GM12878 (cell line): ENCODE measurements at regions not wholly inside any gene's neighbourhood (a gene's known extent, or its start where the extent isn't known, plus 50 kb on each side); places are given as distances from the start of the nearest gene placed in this dataset.

Experiments used
- ATAC-seq: fragments of 200-7000 bp; cut with Tn5 transposase; 3 replicates; pipeline ENCODE4 v1.9.1; 2020; ENCODE audit warnings: mild to moderate bottlenecking, moderate library complexity
- BruUV-seq: library from RNA; stranded (reverse); fragments of 400-500 nt; replicated peaks from 2 replicates; lab custom pipeline; 2021; lab: Mats Ljungman, UMichigan
- CTCF ChIA-PET: fragments of 300-600 bp; sonication (Branson Sonifier 250); formaldehyde crosslinking; extraction: SDS; loops from one replicate; lab custom pipeline; 2021; ENCODE audit warnings: inconsistent platforms; lab: Yijun Ruan, JAX
- POLR2A ChIA-PET: fragments of 350-600 bp; formaldehyde crosslinking; extraction: SDS; loops from one replicate; lab custom pipeline; 2021; ENCODE audit warnings: inconsistent platforms; lab: Charles Lee
- RAD21 ChIA-PET: fragments of 300-600 bp; sonication (Branson Sonifier 250); formaldehyde crosslinking; loops from one replicate; lab custom pipeline; 2023; ENCODE audit warnings: antibody characterized with exemption; ENCODE audit not compliant: unreplicated experiment; lab: Charles Lee
- SMC1A ChIA-PET: fragments of 300-600 bp; sonication (Branson Sonifier 250); formaldehyde crosslinking; loops from one replicate; lab custom pipeline; 2023; ENCODE audit not compliant: unreplicated experiment, uncharacterized antibody; lab: Charles Lee
- DNase-seq: peaks from one replicate; pipeline ENCODE4 v3.0.0-alpha.2; 2011; ENCODE audit warnings: low read depth, low spot score
- FAIRE-seq: peaks from 3 replicates; lab custom pipeline; 2011; peaks lifted over from hg19 to GRCh38; lab: Jason Lieb, UNC
- H2AFZ ChIP-seq: 2 replicates; pipeline ENCODE4 v1.6.0; 2011; ENCODE audit warnings: low read depth, low read length, control low read depth; ENCODE audit not compliant: control insufficient read depth
- H3K27ac ChIP-seq: 2 replicates; pipeline ENCODE4 v1.5.1; 2011; ENCODE audit warnings: control low read depth; ENCODE audit not compliant: control insufficient read depth, insufficient read depth
- H3K27me3 ChIP-seq, 2 experiments: replicated peaks in 1 of 2; 2 replicates each; pipeline versions ENCODE4 v1.6.0 to v1.6.1; 2011; ENCODE audit warnings: low read length in 1 of 2; ENCODE audit not compliant: control insufficient read depth in 2 of 2, insufficient read depth in 2 of 2
- H3K36me3 ChIP-seq, 2 experiments: 2 replicates each; pipeline ENCODE4 v1.5.1; 2011; ENCODE audit warnings: low read length in 1 of 2; ENCODE audit not compliant: control insufficient read depth in 2 of 2, insufficient read depth in 2 of 2
- H3K4me1 ChIP-seq: 2 replicates; pipeline ENCODE4 v1.6.1; 2011; ENCODE audit warnings: mild to moderate bottlenecking, low read length, moderate library complexity, mixed read lengths; ENCODE audit not compliant: control insufficient read depth, insufficient read depth
- H3K4me2 ChIP-seq: 2 replicates; pipeline ENCODE4 v1.6.0; 2011; ENCODE audit warnings: control low read depth; ENCODE audit not compliant: control insufficient read depth, insufficient read depth
- H3K4me3 ChIP-seq: fragments of 200-600 bp; sonication (generic); 2 replicates; pipeline ENCODE4 v1.5.1; 2016
- H3K79me2 ChIP-seq: 2 replicates; pipeline ENCODE4 v1.6.0; 2011; ENCODE audit warnings: low read length; ENCODE audit not compliant: control insufficient read depth, insufficient read depth
- H3K9ac ChIP-seq: 2 replicates; pipeline ENCODE4 v1.8.0; 2011; ENCODE audit warnings: low read length, control low read depth, mixed read lengths; ENCODE audit not compliant: control insufficient read depth, insufficient read depth
- H3K9me3 ChIP-seq: replicated peaks from 3 replicates; pipeline ENCODE4 v1.5.1; 2011; ENCODE audit warnings: mild to moderate bottlenecking, low read length; ENCODE audit not compliant: control insufficient read depth, insufficient read depth
- H4K20me1 ChIP-seq: 2 replicates; pipeline ENCODE4 v1.6.0; 2011; ENCODE audit not compliant: control insufficient read depth, insufficient read depth
- BHLHE40 ChIP-seq, 2 experiments: fragments of 450-650 bp in 1 of 2; IDR thresholded peaks; 2 replicates each; pipeline ENCODE4 v1.6.1; 2011 to 2017; ENCODE audit warnings: low read depth in 2 of 2, borderline replicate concordance in 1 of 2, improper control_type of control experiment in 1 of 2, low read length in 1 of 2, mild to moderate bottlenecking in 1 of 2
- CHD1 ChIP-seq: IDR thresholded peaks from 2 replicates; pipeline ENCODE4 v1.6.1; 2012; ENCODE audit warnings: low read depth, low read length, improper control_type of control experiment
- EP300 ChIP-seq, 2 experiments: fragments of 150-350 bp in 1 of 2; IDR thresholded peaks; 2 replicates each; pipeline ENCODE4 v1.6.1; 2011 to 2012; ENCODE audit warnings: low read depth in 2 of 2, low read length in 2 of 2, borderline replicate concordance in 1 of 2, improper control_type of control experiment in 1 of 2, inconsistent platforms in 1 of 2; ENCODE audit not compliant: control insufficient read depth in 1 of 2
- ESRRA ChIP-seq: IDR thresholded peaks from 2 replicates; pipeline ENCODE4 v1.6.1; 2012; ENCODE audit warnings: mild to moderate bottlenecking, low read length, improper control_type of control experiment
- KAT2A ChIP-seq: conservative IDR thresholded peaks from 2 replicates; pipeline ENCODE4 v1.6.1; 2011; ENCODE audit warnings: low read depth, low read length; ENCODE audit not compliant: control insufficient read depth
- MYC ChIP-seq: IDR thresholded peaks from 2 replicates; pipeline ENCODE4 v1.6.1; 2011; ENCODE audit warnings: mild to moderate bottlenecking, low read length, moderate library complexity, inconsistent platforms; ENCODE audit not compliant: insufficient read depth, insufficient replicate concordance, insufficient read length, severe bottlenecking
- NFYB ChIP-seq: IDR thresholded peaks from 2 replicates; pipeline ENCODE4 v1.6.1; 2011; ENCODE audit warnings: low read depth, mild to moderate bottlenecking, low read length, improper control_type of control experiment, moderate library complexity; ENCODE audit not compliant: insufficient read depth
- POLR2AphosphoS2 ChIP-seq: IDR thresholded peaks from 2 replicates; pipeline ENCODE4 v1.6.1; 2011; ENCODE audit warnings: low read depth, mild to moderate bottlenecking, low read length, improper control_type of control experiment, moderate library complexity
- SKIL ChIP-seq: fragments of 450-650 bp; IDR thresholded peaks from 2 replicates; pipeline ENCODE4 v1.6.1; 2017; ENCODE audit warnings: mild to moderate bottlenecking, low read depth, inconsistent platforms; ENCODE audit not compliant: poor library complexity, severe bottlenecking
- SMAD1 ChIP-seq: fragments of 450-650 bp; IDR thresholded peaks from 2 replicates; pipeline ENCODE4 v1.6.1; 2018; ENCODE audit warnings: mild to moderate bottlenecking, low read depth; ENCODE audit not compliant: partially characterized antibody
- SPI1 ChIP-seq: IDR thresholded peaks from 2 replicates; pipeline ENCODE4 v1.6.1; 2011; ENCODE audit warnings: low read depth, mild to moderate bottlenecking, low read length, moderate library complexity, borderline replicate concordance; ENCODE audit not compliant: insufficient read depth
- TBL1XR1 ChIP-seq: IDR thresholded peaks from 2 replicates; pipeline ENCODE4 v1.6.1; 2012; ENCODE audit warnings: low read depth, low read length, improper control_type of control experiment
- TCF12 ChIP-seq: IDR thresholded peaks from 2 replicates; pipeline ENCODE4 v1.6.1; 2011; ENCODE audit warnings: low read depth, mild to moderate bottlenecking, low read length
- ZNF274 ChIP-seq: IDR thresholded peaks from one replicate; pipeline ENCODE4 v1.8.0; 2011; ENCODE audit not compliant: insufficient read length, insufficient read depth
- WGBS: methylation state at CpG from one replicate; pipeline ENCODE4 v1.1.6; 2016; ENCODE audit warnings: low lambda C conversion rate; ENCODE audit not compliant: insufficient replicate concordance, insufficient coverage; ENCODE audit errors: missing lambda C conversion rate; 5-methylcytosine and 5-hydroxymethylcytosine counted together
- in situ Hi-C: fragments of 300-500 bp; cut with MboI; formaldehyde crosslinking; loops from 9 replicates; pipeline ENCODE4 v1.14.3; 2018; ENCODE audit warnings: mixed read lengths
- intact Hi-C: fragments of 100-400 bp; cut with micrococcal nuclease; formaldehyde crosslinking; loops from one replicate; pipeline ENCODE4 v1.14.2; 2022; ENCODE audit not compliant: unreplicated experiment

DNA sequence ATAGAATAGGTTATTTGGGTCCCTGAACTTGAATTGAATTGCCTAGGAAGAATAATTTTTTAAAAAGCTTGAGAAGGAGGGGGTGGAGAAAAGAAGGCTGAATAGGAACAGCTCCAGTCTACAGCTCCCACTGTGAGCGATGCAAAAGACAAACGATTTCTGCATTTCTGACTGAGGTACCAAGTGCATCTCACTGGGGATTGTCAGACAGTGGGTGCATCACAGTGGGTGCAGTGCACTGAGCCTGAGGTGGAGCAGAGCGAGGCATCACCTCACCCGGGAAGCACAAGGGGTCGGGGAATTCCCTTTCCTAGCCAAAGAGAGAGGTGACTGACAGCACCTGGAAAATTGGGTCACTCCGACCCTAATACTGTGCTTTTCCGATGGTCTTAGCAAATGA, 782.2 kb upstream of the RGMB start:
- no peaks in the 10 kb centered on the region for H3K36me3 ChIP-seq
- H3K27me3 ChIP-seq: no peaks in the 10 kb centered on the region
- SMC1A ChIA-PET: interaction anchor here (0.6 to 1.0 kb wide), 2 partner anchors 8 to 129 kb away, joined by 3 read pairs; no protein-coding TSS in a partner anchor
- CTCF ChIA-PET: no interaction called here
- no peak overlapping the region for H3K27ac ChIP-seq
- DNase-seq: no peak
- in situ Hi-C loops (no loop called here), intact Hi-C loops (no loop called here)
- BruUV-seq: no TSS peak
- H3K4me3 ChIP-seq: no peak overlapping the region
- ATAC-seq: no peak
- POLR2A ChIA-PET: interaction anchor here (1.0 kb wide), 1 partner anchor 218 kb away, joined by 3 read pairs; no protein-coding TSS in a partner anchor
- no peak overlapping the region for H3K9ac ChIP-seq
- H2AFZ ChIP-seq: no peak overlapping the region
- RAD21 ChIA-PET: no interaction called here
- TF ChIP-seq CHD1 (no peak), SMAD1 (no peak), TCF12 (no peak), ESRRA (no peak), BHLHE40 (IDR thresholded peaks at IDR 0.05; ENCODE audit: borderline replicate concordance in 1 of 2, low read depth in 2 of 2, low read length in 1 of 2) (no peak), TBL1XR1 (no peak), ZNF274 (no peak)
- H4K20me1 ChIP-seq: no peaks in the 10 kb centered on the region
- no peaks in the 10 kb centered on the region for H3K79me2 ChIP-seq
- FAIRE-seq: no peak
- WGBS: 29% methylated on average over 7 of the region's 7 CpGs
- no peak overlapping the region for H3K4me2 ChIP-seq
- no peaks in the 10 kb centered on the region for H3K9me3 ChIP-seq
- no peaks in the 10 kb centered on the region for H3K4me1 ChIP-seq

- BruUV-seq: no TSS peak
- ChIA-PET CTCF (no interaction called here), POLR2A (no interaction called here), SMC1A (interaction anchor here (1.1 to 1.3 kb wide), 2 partner anchors 12 to 14 kb away, joined by 3 to 4 read pairs; no protein-coding TSS in a partner anchor), RAD21 (no interaction called here)
- no peaks in the 10 kb centered on the region for H3K9me3 ChIP-seq
- FAIRE-seq (no peak), DNase-seq (no peak), ATAC-seq (no peak)
- no peak for TF ChIP-seq KAT2A
- TF ChIP-seq POLR2AphosphoS2: no peak
- TF ChIP-seq EP300 (IDR thresholded peaks at IDR 0.05; ENCODE audit: borderline replicate concordance in 1 of 2, control insufficient read depth in 1 of 2, low read depth in 2 of 2, low read length in 2 of 2): no peak
- TF ChIP-seq SKIL: no peak
- TF ChIP-seq SPI1: no peak
- TF ChIP-seq MYC: no peak
- no peak for TF ChIP-seq NFYB
- H3K36me3 ChIP-seq: no peaks in the 10 kb centered on the region
- H3K27ac ChIP-seq: no peak overlapping the region
- in situ Hi-C loops (no loop called here), intact Hi-C loops (no loop called here)
- no peak overlapping the region for H3K4me2 ChIP-seq
- no peaks in the 10 kb centered on the region for H4K20me1 ChIP-seq
- no peaks in the 10 kb centered on the region for H3K27me3 ChIP-seq
- no peaks in the 10 kb centered on the region for H3K79me2 ChIP-seq
- no peak overlapping the region for H2AFZ ChIP-seq
- H3K9ac ChIP-seq: no peak overlapping the region
- no peaks in the 10 kb centered on the region for H3K4me1 ChIP-seq
- H3K4me3 ChIP-seq: no peak overlapping the region
These were observed 774.5 kb upstream of the RGMB start for GRCh38 chr5:97998941-97999340.
